ENCODE measurements at regions not wholly inside any gene's neighbourhood (a gene's known extent, or its start where the extent isn't known, plus 50 kb on each side); places are given as distances from the start of the nearest gene placed in this dataset.
"Not testable (repeated sequence)": the region's sequence is repeated elsewhere in the genome, so short reads cannot be mapped to it uniquely, and the experiment has no call there.

DNA sequence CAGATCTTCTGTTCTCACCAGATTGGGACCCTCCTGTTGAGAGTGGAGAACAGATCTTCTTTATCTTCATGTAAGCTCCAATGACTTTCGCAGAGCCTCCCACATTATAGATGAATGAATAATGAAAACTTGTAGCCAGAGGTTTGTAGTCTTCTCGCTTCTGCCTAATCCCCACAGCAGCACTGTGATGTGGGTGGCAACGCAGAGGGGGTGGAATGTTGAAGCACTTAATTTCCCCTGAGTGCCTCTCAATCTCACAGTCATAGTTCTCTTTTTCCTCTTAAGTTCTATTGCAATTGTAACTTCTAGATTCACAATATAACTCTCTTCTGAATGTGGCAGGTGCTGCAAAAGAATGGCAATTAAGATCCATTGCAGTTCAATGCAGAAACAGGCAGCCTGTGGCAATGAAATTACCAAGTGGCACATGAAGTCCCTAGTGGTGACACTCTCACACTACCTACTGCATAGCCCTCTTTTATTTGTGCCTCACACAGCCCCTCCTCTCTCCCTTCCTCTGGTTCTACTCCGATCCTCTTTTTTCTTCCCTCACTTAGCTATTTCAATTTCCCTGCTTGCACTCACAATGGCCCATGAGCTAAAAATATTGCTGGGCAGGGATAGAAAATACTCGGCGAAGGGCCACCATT lies 281.9 kb downstream of the UBE3D start:
- intact Hi-C loops (cut with DNase I): no loop called here
- Histone ChIP-seq H3K27ac (no peak overlapping the region), H3K4me3 (no peak overlapping the region), H3K4me1 (no peaks in the 10 kb centered on the region), H3K27me3 (no peaks in the 10 kb centered on the region), H3K9me3 (no peaks in the 10 kb centered on the region), H3K36me3 (no peaks in the 10 kb centered on the region)
- DNase-seq: no peak
- no peak for ATAC-seq
- no peak for TF ChIP-seq POLR2A (IDR thresholded peaks at IDR 0.05)
- TF ChIP-seq, protein P1, sequence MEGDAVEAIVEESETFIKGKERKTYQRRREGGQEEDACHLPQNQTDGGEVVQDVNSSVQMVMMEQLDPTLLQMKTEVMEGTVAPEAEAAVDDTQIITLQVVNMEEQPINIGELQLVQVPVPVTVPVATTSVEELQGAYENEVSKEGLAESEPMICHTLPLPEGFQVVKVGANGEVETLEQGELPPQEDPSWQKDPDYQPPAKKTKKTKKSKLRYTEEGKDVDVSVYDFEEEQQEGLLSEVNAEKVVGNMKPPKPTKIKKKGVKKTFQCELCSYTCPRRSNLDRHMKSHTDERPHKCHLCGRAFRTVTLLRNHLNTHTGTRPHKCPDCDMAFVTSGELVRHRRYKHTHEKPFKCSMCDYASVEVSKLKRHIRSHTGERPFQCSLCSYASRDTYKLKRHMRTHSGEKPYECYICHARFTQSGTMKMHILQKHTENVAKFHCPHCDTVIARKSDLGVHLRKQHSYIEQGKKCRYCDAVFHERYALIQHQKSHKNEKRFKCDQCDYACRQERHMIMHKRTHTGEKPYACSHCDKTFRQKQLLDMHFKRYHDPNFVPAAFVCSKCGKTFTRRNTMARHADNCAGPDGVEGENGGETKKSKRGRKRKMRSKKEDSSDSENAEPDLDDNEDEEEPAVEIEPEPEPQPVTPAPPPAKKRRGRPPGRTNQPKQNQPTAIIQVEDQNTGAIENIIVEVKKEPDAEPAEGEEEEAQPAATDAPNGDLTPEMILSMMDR (IDR thresholded peaks at IDR 0.05): no peak
- WGBS (ENCODE audit: insufficient coverage, low coverage, low lambda C conversion rate, missing lambda C conversion rate): 57% methylated on average over 6 of the region's 6 CpGs

DNA sequence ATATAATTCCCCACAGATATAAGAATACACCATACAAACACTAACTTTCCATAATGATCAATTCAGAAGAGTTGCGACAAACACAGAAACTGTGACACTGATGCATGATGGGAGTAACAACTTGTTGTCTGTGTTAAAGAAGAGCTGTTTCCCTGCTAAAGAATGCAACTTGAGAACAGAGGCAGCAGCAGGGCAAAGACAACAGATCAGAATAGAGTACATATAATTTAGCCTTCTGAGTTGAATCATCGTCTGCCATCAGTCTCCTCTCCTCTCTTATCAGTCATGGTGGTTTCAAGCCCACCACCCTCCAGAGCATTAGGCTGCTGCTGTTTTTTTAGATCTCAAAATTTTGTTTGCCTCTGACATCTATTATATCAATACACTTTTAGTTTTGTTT lies 280.4 kb downstream of the UBE3D start:
- no peak for DNase-seq
- Histone ChIP-seq H3K27ac (no peak overlapping the region), H3K36me3 (no peaks in the 10 kb centered on the region), H3K9me3 (no peaks in the 10 kb centered on the region), H3K27me3 (no peaks in the 10 kb centered on the region), H3K4me3 (no peak overlapping the region), H3K4me1 (no peaks in the 10 kb centered on the region)
- intact Hi-C loops (cut with DNase I): no loop called here
- TF ChIP-seq, protein P1 (IDR thresholded peaks at IDR 0.05): no peak
- no peak for TF ChIP-seq POLR2A (IDR thresholded peaks at IDR 0.05)
- WGBS (ENCODE audit: insufficient coverage, low coverage, low lambda C conversion rate, missing lambda C conversion rate): 71% methylated on average over 2 of the region's 2 CpGs
- ATAC-seq: no peak

DNA sequence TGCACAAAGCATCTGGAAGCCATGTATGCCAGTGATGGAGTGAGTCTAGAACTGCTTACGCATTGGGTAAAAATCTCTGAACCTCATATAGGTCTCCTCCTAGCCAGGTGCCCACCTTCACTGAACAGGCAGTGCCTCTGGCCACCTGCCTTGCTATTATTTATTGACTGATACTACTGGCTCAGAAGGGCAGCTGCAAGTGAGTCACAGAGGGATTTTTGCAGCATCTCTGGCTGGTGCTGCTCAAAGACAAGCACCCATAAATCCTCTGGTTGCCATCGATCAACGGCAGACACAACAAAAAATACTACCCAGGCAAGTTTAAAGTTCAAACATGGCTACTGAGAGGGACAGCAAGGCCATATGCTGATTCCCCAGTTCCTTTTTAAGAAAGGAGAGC lies 279.4 kb downstream of the UBE3D start:
- Histone ChIP-seq H3K4me1 (no peaks in the 10 kb centered on the region), H3K4me3 (no peak overlapping the region), H3K9me3 (no peaks in the 10 kb centered on the region), H3K27me3 (no peaks in the 10 kb centered on the region), H3K27ac (no peak overlapping the region), H3K36me3 (no peaks in the 10 kb centered on the region)
- no peak for DNase-seq
- no peak for ATAC-seq
- TF ChIP-seq POLR2A (IDR thresholded peaks at IDR 0.05): no peak
- TF ChIP-seq, protein P1 (IDR thresholded peaks at IDR 0.05): no peak
- 62% methylated on average over 2 of the region's 3 CpGs for WGBS (ENCODE audit: insufficient coverage, low coverage, low lambda C conversion rate, missing lambda C conversion rate)
- intact Hi-C loops (cut with DNase I): no loop called here

DNA sequence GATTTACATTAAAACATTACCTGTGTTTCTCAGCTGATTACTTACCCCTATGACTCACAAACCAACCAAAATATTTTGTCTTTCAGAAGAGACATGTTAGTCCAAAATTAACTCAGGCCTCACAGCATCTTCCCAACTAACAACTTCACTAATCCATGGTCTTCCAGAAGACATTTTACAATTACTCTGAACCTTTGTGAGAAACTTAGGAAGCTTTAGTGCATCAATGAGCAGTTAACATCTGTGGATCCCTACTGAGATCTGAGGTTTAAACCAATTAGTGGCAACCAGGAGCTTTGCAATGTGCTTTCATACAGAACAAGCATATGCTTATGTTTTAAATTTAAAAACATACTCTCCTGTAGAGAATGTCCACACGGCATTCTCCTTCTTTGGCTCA lies 269.7 kb downstream of the UBE3D start:
- Histone ChIP-seq H3K9me3 (no peaks in the 10 kb centered on the region), H3K27me3 (no peaks in the 10 kb centered on the region), H3K27ac (no peak overlapping the region), H3K4me1 (no peaks in the 10 kb centered on the region), H3K36me3 (no peaks in the 10 kb centered on the region), H3K4me3 (no peak overlapping the region)
- DNase-seq: no peak
- intact Hi-C loops (cut with DNase I): no loop called here
- ATAC-seq: no peak
- WGBS (ENCODE audit: insufficient coverage, low coverage, low lambda C conversion rate, missing lambda C conversion rate): 42% methylated on average over 1 of the region's 1 CpG
- TF ChIP-seq, protein P1 (IDR thresholded peaks at IDR 0.05): no peak
- no peak for TF ChIP-seq POLR2A (IDR thresholded peaks at IDR 0.05)

DNA sequence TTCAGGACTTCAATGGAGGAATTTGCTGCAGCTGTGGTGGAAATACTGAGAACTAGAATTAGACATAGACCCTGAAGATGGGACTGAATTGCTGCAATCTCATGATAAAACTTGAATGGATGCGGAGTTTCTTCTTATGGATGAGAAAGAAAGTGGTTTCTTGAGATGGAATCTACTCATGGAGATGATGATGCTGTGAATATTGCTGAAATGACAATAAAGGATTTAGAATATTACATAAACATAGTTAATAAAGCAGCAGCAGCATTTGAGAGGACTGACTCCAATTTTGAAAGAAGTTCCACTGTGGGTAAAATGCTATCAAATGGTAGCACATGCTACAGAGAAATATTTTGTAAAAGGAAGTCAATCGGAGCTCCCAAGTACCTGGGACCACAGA lies 264.6 kb downstream of the UBE3D start:
- intact Hi-C loops (cut with DNase I): no loop called here
- WGBS (ENCODE audit: insufficient coverage, low coverage, low lambda C conversion rate, missing lambda C conversion rate): 66% methylated on average over 2 of the region's 2 CpGs
- ATAC-seq (no peak), DNase-seq (no peak)
- Histone ChIP-seq H3K27me3 (no peaks in the 10 kb centered on the region), H3K36me3 (no peaks in the 10 kb centered on the region), H3K27ac (no peak overlapping the region), H3K4me1 (no peaks in the 10 kb centered on the region), H3K9me3 (no peaks in the 10 kb centered on the region), H3K4me3 (no peak overlapping the region)
- no peak for TF ChIP-seq POLR2A (IDR thresholded peaks at IDR 0.05)
- TF ChIP-seq, protein P1 (IDR thresholded peaks at IDR 0.05): no peak

DNA sequence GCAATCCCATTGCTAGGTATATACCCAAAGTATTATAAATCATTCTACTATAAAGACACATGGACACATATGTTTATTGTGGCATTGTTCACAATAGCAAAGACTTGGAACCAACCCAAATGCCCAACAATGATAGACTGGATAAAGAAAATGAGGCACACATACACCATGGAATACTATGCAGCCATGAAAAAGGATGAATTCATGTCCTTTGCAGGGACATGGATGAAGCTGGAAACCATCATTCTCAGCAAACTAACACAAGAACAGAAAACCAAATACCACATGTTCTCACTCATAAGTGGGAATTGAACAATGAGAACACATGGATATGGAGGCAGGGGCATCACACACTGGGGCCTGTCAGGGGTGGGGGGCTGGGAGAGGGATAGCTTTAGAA lies 249.4 kb downstream of the UBE3D start:
- ATAC-seq; intact Hi-C loops (cut with DNase I): not testable (repeated sequence)

More for the DNA sequence above, 249.4 kb downstream of the UBE3D start:
- DNase-seq, H3K27me3 ChIP-seq, H3K27ac ChIP-seq, H3K4me3 ChIP-seq, H3K4me1 ChIP-seq, H3K36me3 ChIP-seq, H3K9me3 ChIP-seq: not testable (repeated sequence)

Data from right lobe of liver (tissue), 6 donors.